Immature natural killer cell (primary cell): ENCODE measurements at regions not wholly inside any gene's neighbourhood (a gene's known extent, or its start where the extent isn't known, plus 50 kb on each side); places are given as distances from the start of the nearest gene placed in this dataset.

Source experiments
- DNase-seq, 3 donors: peaks; one replicate each; pipeline ENCODE4 v3.0.0; 2022; ENCODE audit warnings: mixed read lengths in 1 of 3
- H3K27ac Mint-ChIP-seq, 6 donors: one replicate each; pipeline ENCODE4 v1.8.0; 2020; ENCODE audit warnings: mixed read lengths in 6 of 6, mild to moderate bottlenecking in 5 of 6, inconsistent platforms in 4 of 6, moderate library complexity in 3 of 6
- H3K27me3 Mint-ChIP-seq, 3 donors: one replicate each; pipeline ENCODE4 v1.8.0; 2020 to 2021; ENCODE audit warnings: low read depth in 3 of 3, mild to moderate bottlenecking in 3 of 3, mixed read lengths in 3 of 3, moderate library complexity in 3 of 3, inconsistent platforms in 1 of 3
- H3K36me3 Mint-ChIP-seq, 3 donors: one replicate each; pipeline ENCODE4 v1.8.0; 2020; ENCODE audit warnings: mixed read lengths in 3 of 3, inconsistent platforms in 2 of 3, mild to moderate bottlenecking in 2 of 3
- H3K4me1 Mint-ChIP-seq, 2 donors: one replicate each; pipeline ENCODE4 v1.8.0; 2020; ENCODE audit warnings: inconsistent platforms in 2 of 2, mild to moderate bottlenecking in 2 of 2, mixed read lengths in 2 of 2, moderate library complexity in 1 of 2
- H3K4me3 Mint-ChIP-seq, 5 donors: one replicate each; pipeline ENCODE4 v1.8.0; 2020; ENCODE audit warnings: mild to moderate bottlenecking in 5 of 5, mixed read lengths in 5 of 5, inconsistent platforms in 3 of 5, moderate library complexity in 3 of 5
- H3K9me3 Mint-ChIP-seq, 6 donors: one replicate each; pipeline ENCODE4 v1.8.0; 2020; ENCODE audit warnings: mild to moderate bottlenecking in 6 of 6, mixed read lengths in 6 of 6, inconsistent platforms in 4 of 6, moderate library complexity in 3 of 6

- Mint-ChIP-seq H3K4me1 (peaks cover 0 to 2% of the 10 kb centered on the region in 2 donors), H3K27ac (peak overlapping the region in 3 of 6 donors; percentile 3 to 47 (median 9))
- DNase-seq, result no peak
Measured at GRCh38 chr2:136062066-136062837, 55.7 kb downstream of the CXCR4 start.

GRCh38 chr2:136060416-136060815 lies 57.5 kb downstream of the CXCR4 start:
- H3K27me3 Mint-ChIP-seq, result peaks cover 2 to 9% (median 2%) of the 10 kb centered on the region in 3 donors
- peaks cover 0 to 4% (median 0%) of the 10 kb centered on the region in 3 donors for H3K36me3 Mint-ChIP-seq
- no peak overlapping the region for H3K4me3 Mint-ChIP-seq
- no peak for DNase-seq
- no peak overlapping the region for H3K27ac Mint-ChIP-seq
- H3K4me1 Mint-ChIP-seq, result peaks cover 9 to 15% of the 10 kb centered on the region in 2 donors
- peaks cover 0 to 2% (median 0%) of the 10 kb centered on the region in 6 donors for H3K9me3 Mint-ChIP-seq

More at GRCh38 chr2:136062066-136062837, 55.7 kb downstream of the CXCR4 start:
- no peaks in the 10 kb centered on the region for H3K36me3 Mint-ChIP-seq
- peaks cover 0 to 1% (median 0%) of the 10 kb centered on the region in 6 donors for H3K9me3 Mint-ChIP-seq
- no peak overlapping the region for H3K4me3 Mint-ChIP-seq
- peaks cover 0 to 7% (median 2%) of the 10 kb centered on the region in 3 donors for H3K27me3 Mint-ChIP-seq

GRCh38 chr2:136059036-136059472 lies 58.9 kb downstream of the CXCR4 start:
- H3K27me3 Mint-ChIP-seq, result peaks cover 2 to 6% (median 2%) of the 10 kb centered on the region in 3 donors
- peaks cover 0 to 2% (median 0%) of the 10 kb centered on the region in 6 donors for H3K9me3 Mint-ChIP-seq
- H3K27ac Mint-ChIP-seq, result no peak overlapping the region
- peaks cover 7 to 15% of the 10 kb centered on the region in 2 donors for H3K4me1 Mint-ChIP-seq
- peaks cover 0 to 4% (median 0%) of the 10 kb centered on the region in 3 donors for H3K36me3 Mint-ChIP-seq
- no peak for DNase-seq
- no peak overlapping the region for H3K4me3 Mint-ChIP-seq

GRCh38 chr2:136058262-136058661 lies 59.7 kb downstream of the CXCR4 start:
- H3K27ac Mint-ChIP-seq, result no peak overlapping the region
- H3K27me3 Mint-ChIP-seq, result peaks cover 2 to 4% (median 2%) of the 10 kb centered on the region in 3 donors
- peaks cover 7 to 15% of the 10 kb centered on the region in 2 donors for H3K4me1 Mint-ChIP-seq
- no peak overlapping the region for H3K4me3 Mint-ChIP-seq
- H3K9me3 Mint-ChIP-seq, result peaks cover 0 to 2% (median 0%) of the 10 kb centered on the region in 6 donors
- DNase-seq, result no peak
- peaks cover 0 to 4% (median 0%) of the 10 kb centered on the region in 3 donors for H3K36me3 Mint-ChIP-seq

GRCh38 chr2:136057802-136058140 lies 60.2 kb downstream of the CXCR4 start:
- Mint-ChIP-seq H3K27ac (no peak overlapping the region), H3K4me1 (peaks cover 9 to 18% of the 10 kb centered on the region in 2 donors)
- no peak for DNase-seq

GRCh38 chr2:136057023-136057801 lies 60.7 kb downstream of the CXCR4 start:
- Mint-ChIP-seq H3K4me1 (peaks cover 10 to 24% of the 10 kb centered on the region in 2 donors), H3K4me3 (peak overlapping the region in 1 of 5 donors; percentile 4), H3K27me3 (peaks cover 0 to 2% (median 2%) of the 10 kb centered on the region in 3 donors), H3K27ac (peak overlapping the region in 3 of 6 donors; percentile 13 to 39 (median 36)), H3K36me3 (peaks cover 0 to 4% (median 0%) of the 10 kb centered on the region in 3 donors), H3K9me3 (peaks cover 0 to 2% (median 0%) of the 10 kb centered on the region in 6 donors)
- peak in 2 of 3 donors; percentile 13 to 19 for DNase-seq

More at GRCh38 chr2:136057802-136058140, 60.2 kb downstream of the CXCR4 start:
- Mint-ChIP-seq H3K36me3 (peaks cover 0 to 4% (median 0%) of the 10 kb centered on the region in 3 donors), H3K9me3 (peaks cover 0 to 2% (median 0%) of the 10 kb centered on the region in 6 donors), H3K4me3 (no peak overlapping the region), H3K27me3 (peaks cover 2 to 4% (median 2%) of the 10 kb centered on the region in 3 donors)

- Mint-ChIP-seq H3K4me3 (no peak overlapping the region), H3K27ac (peak overlapping the region in 2 of 6 donors; percentile 1 to 9), H3K36me3 (peaks cover 0 to 4% (median 0%) of the 10 kb centered on the region in 3 donors), H3K4me1 (peaks cover 10 to 31% of the 10 kb centered on the region in 2 donors), H3K27me3 (peaks cover 0 to 2% (median 2%) of the 10 kb centered on the region in 3 donors), H3K9me3 (peaks cover 0 to 2% (median 0%) of the 10 kb centered on the region in 6 donors)
- peak in 1 of 3 donors; percentile 29 for DNase-seq
Measured at GRCh38 chr2:136055929-136056688, 61.8 kb downstream of the CXCR4 start.

- DNase-seq, result no peak
- Mint-ChIP-seq H3K9me3 (peaks cover 0 to 2% (median 0%) of the 10 kb centered on the region in 6 donors), H3K4me3 (no peak overlapping the region), H3K27ac (no peak overlapping the region), H3K36me3 (peaks cover 0 to 4% (median 0%) of the 10 kb centered on the region in 3 donors), H3K4me1 (peaks cover 10 to 31% of the 10 kb centered on the region in 2 donors), H3K27me3 (peaks cover 0 to 2% (median 2%) of the 10 kb centered on the region in 3 donors)
Measured at GRCh38 chr2:136054856-136055255, 63.1 kb downstream of the CXCR4 start.

- H3K4me3 Mint-ChIP-seq, result no peak overlapping the region
- H3K4me1 Mint-ChIP-seq, result peaks cover 10 to 31% of the 10 kb centered on the region in 2 donors
- peaks cover 0 to 4% (median 0%) of the 10 kb centered on the region in 3 donors for H3K36me3 Mint-ChIP-seq
- H3K27me3 Mint-ChIP-seq, result peaks cover 0 to 2% (median 2%) of the 10 kb centered on the region in 3 donors
- H3K9me3 Mint-ChIP-seq, result peaks cover 0 to 2% (median 0%) of the 10 kb centered on the region in 6 donors
- no peak for DNase-seq
- peak overlapping the region in 1 of 6 donors; percentile 21 for H3K27ac Mint-ChIP-seq
Measured at GRCh38 chr2:136052369-136053362, 65.3 kb downstream of the CXCR4 start.

GRCh38 chr2:136051725-136052048 lies 66.3 kb upstream of the DARS1 start:
- H3K27me3 Mint-ChIP-seq, result peaks cover 0 to 5% (median 2%) of the 10 kb centered on the region in 3 donors
- no peak for DNase-seq
- H3K36me3 Mint-ChIP-seq, result no peaks in the 10 kb centered on the region
- H3K4me3 Mint-ChIP-seq, result no peak overlapping the region
- H3K27ac Mint-ChIP-seq, result peak overlapping the region in 1 of 6 donors; percentile 5
- peaks cover 5 to 26% of the 10 kb centered on the region in 2 donors for H3K4me1 Mint-ChIP-seq
- H3K9me3 Mint-ChIP-seq, result no peaks in the 10 kb centered on the region

- Mint-ChIP-seq H3K27me3 (peaks cover 0 to 9% (median 2%) of the 10 kb centered on the region in 3 donors), H3K4me1 (peaks cover 5 to 23% of the 10 kb centered on the region in 2 donors), H3K36me3 (no peaks in the 10 kb centered on the region), H3K27ac (peak overlapping the region in 1 of 6 donors; percentile 0), H3K4me3 (no peak overlapping the region), H3K9me3 (no peaks in the 10 kb centered on the region)
- no peak for DNase-seq
Measured at GRCh38 chr2:136051001-136051724, 65.7 kb upstream of the DARS1 start.
